ENCODE measurements at regions not wholly inside any gene's neighbourhood (a gene's known extent, or its start where the extent isn't known, plus 50 kb on each side); places are given as distances from the start of the nearest gene placed in this dataset.

GRCh38 chr1:234862944-234863515 is 253.1 kb upstream of the IRF2BP2 start (continued):
- TF ChIP-seq ZBTB40 (IDR thresholded peaks at IDR 0.05) (no peak), ZBTB40 (CRISPR knock-in tag; IDR thresholded peaks at IDR 0.05) (no peak), STAT5B (CRISPR knock-in tag; IDR thresholded peaks at IDR 0.05) (no peak), GABPA (tag; conservative IDR thresholded peaks at IDR 0.05; ENCODE audit: low read depth) (peak; percentile 62), E2F3 (CRISPR knock-in tag; IDR thresholded peaks at IDR 0.05) (peak; percentile 55; the same call in 1 of the 2 replicates), PBX2 (CRISPR knock-in tag; IDR thresholded peaks at IDR 0.05; ENCODE audit: low read depth) (no peak), PBX2 (tag; conservative IDR thresholded peaks at IDR 0.05; ENCODE audit: low read depth) (peak; percentile 87), DMBX1 (CRISPR knock-in tag; IDR thresholded peaks at IDR 0.05; ENCODE audit: borderline replicate concordance) (peak; percentile 59; the same call in 1 of the 2 replicates), ATF1 (CRISPR knock-in tag; IDR thresholded peaks at IDR 0.05) (no peak), ATF1 (tag; IDR thresholded peaks at IDR 0.05) (no peak)
- TF ChIP-seq, protein P1, sequence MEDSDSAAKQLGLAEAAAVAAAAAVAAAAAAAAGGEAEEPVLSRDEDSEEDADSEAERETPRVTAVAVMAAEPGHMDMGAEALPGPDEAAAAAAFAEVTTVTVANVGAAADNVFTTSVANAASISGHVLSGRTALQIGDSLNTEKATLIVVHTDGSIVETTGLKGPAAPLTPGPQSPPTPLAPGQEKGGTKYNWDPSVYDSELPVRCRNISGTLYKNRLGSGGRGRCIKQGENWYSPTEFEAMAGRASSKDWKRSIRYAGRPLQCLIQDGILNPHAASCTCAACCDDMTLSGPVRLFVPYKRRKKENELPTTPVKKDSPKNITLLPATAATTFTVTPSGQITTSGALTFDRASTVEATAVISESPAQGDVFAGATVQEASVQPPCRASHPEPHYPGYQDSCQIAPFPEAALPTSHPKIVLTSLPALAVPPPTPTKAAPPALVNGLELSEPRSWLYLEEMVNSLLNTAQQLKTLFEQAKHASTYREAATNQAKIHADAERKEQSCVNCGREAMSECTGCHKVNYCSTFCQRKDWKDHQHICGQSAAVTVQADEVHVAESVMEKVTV (CRISPR knock-in tag; IDR thresholded peaks at IDR 0.05), result 0 out of 2 replicates have a peak, but pooled peaks have one; percentile 16
- TF ChIP-seq, protein P2, sequence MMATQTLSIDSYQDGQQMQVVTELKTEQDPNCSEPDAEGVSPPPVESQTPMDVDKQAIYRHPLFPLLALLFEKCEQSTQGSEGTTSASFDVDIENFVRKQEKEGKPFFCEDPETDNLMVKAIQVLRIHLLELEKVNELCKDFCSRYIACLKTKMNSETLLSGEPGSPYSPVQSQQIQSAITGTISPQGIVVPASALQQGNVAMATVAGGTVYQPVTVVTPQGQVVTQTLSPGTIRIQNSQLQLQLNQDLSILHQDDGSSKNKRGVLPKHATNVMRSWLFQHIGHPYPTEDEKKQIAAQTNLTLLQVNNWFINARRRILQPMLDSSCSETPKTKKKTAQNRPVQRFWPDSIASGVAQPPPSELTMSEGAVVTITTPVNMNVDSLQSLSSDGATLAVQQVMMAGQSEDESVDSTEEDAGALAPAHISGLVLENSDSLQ (IDR thresholded peaks at IDR 0.05), result peak; percentile 69

Measured in K562 (cell line).